Neural crest cell (in vitro differentiated cells): ENCODE measurements at regions not wholly inside any gene's neighbourhood (a gene's known extent, or its start where the extent isn't known, plus 50 kb on each side); places are given as distances from the start of the nearest gene placed in this dataset.

Source experiments
- DNase-seq: peaks from one replicate; pipeline ENCODE4 v3.0.0; 2021; ENCODE audit warnings: low read depth, mixed read lengths, low spot score
- H3K27ac Mint-ChIP-seq: one replicate; pipeline ENCODE4 v1.8.0; 2021; ENCODE audit warnings: mild to moderate bottlenecking, mixed read lengths; ENCODE audit not compliant: unreplicated experiment
- H3K27me3 Mint-ChIP-seq: 2 replicates; pipeline ENCODE4 v1.8.0; 2021; ENCODE audit warnings: low read depth, mild to moderate bottlenecking, mixed read lengths
- H3K36me3 Mint-ChIP-seq: 2 replicates; pipeline ENCODE4 v1.8.0; 2021; ENCODE audit warnings: low read depth, mild to moderate bottlenecking, mixed read lengths
- H3K4me1 Mint-ChIP-seq: 2 replicates; pipeline ENCODE4 v1.8.0; 2021; ENCODE audit warnings: mixed read lengths
- H3K4me3 Mint-ChIP-seq: one replicate; pipeline ENCODE4 v1.8.0; 2021; ENCODE audit warnings: mild to moderate bottlenecking, mixed read lengths
- H3K9me3 Mint-ChIP-seq: 2 replicates; pipeline ENCODE4 v1.8.0; 2021; ENCODE audit warnings: mixed read lengths
- TF ChIP-seq, protein P1 (sequence below): fragments of 200-600 bp; sonication (generic); conservative IDR thresholded peaks from 2 replicates; pipeline ENCODE4 v1.5.0; 2021; ENCODE audit warnings: antibody characterized with exemption, mild to moderate bottlenecking

DNA sequence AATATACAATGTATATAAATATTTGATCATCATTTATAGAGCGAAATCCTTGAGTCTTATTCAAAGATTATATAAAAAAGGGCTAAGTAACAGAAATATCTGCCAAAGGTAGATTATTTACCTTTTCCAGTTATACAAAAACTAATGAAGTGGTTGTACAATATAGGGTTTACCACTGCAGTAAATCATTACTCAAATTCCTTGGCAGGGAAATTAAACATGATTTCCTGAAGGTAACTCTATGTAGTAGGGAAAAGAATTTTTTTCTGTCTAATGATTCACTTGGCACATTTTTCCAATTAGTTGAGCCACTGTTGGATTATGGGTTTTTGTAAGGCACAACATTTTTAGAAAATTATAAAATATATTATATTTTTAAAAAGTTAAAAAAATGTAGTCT lies 129.6 kb downstream of the NR2F2 start:
- no peaks in the 10 kb centered on the region for H3K4me1 Mint-ChIP-seq
- no peak overlapping the region for H3K27ac Mint-ChIP-seq
- no peak overlapping the region for H3K4me3 Mint-ChIP-seq
- no peaks in the 10 kb centered on the region for H3K36me3 Mint-ChIP-seq
- no peaks in the 10 kb centered on the region for H3K27me3 Mint-ChIP-seq
- TF ChIP-seq, protein P1, sequence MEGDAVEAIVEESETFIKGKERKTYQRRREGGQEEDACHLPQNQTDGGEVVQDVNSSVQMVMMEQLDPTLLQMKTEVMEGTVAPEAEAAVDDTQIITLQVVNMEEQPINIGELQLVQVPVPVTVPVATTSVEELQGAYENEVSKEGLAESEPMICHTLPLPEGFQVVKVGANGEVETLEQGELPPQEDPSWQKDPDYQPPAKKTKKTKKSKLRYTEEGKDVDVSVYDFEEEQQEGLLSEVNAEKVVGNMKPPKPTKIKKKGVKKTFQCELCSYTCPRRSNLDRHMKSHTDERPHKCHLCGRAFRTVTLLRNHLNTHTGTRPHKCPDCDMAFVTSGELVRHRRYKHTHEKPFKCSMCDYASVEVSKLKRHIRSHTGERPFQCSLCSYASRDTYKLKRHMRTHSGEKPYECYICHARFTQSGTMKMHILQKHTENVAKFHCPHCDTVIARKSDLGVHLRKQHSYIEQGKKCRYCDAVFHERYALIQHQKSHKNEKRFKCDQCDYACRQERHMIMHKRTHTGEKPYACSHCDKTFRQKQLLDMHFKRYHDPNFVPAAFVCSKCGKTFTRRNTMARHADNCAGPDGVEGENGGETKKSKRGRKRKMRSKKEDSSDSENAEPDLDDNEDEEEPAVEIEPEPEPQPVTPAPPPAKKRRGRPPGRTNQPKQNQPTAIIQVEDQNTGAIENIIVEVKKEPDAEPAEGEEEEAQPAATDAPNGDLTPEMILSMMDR: no peak
- no peak for DNase-seq
- H3K9me3 Mint-ChIP-seq: no peaks in the 10 kb centered on the region

DNA sequence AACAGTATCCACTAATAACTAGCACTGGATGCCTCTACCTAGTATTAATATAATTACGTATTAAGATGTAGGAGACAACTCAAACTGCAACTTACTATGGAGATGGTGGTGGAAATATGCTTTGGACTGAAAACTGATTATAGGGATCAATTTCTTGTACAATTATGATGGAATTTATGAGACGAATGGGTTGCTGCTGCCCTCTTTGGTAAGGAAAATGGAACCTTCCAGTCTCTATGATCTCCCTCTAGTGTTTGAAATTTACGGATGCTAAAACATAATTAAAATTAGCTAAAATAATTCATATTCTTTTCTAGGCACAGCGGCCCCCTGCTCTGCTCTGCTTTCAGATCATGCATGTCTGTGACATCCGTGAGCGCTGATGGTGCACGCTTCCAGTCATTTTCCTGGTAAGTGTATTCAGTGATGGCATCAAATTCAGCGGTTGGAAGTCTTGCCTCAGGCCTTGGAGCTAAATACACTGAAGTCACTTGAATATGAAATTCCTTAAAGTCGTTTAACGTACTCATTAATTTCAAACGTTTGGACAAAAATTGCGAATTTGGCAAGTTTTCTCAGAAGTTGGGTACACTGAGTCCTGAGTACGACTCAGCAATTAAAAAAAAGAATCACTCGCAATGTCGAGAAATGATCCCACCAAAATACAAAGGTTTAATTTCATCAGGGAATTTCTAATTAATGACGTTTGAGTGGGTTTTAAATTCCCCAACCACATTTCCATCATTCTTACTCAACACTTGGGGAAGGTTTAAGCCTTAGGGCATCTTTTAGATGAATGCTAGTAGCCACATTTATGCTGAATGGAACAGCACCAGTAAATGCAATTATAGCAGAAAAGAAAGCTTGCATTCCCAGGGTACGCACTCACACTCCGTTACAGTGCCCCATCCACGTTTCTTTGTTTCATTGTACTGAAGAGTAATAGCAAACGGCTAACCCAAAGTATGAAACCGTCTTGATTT lies 132.6 kb downstream of the NR2F2 start:
- Mint-ChIP-seq H3K36me3 (no peaks in the 10 kb centered on the region), H3K27ac (no peak overlapping the region), H3K9me3 (no peaks in the 10 kb centered on the region), H3K27me3 (no peaks in the 10 kb centered on the region), H3K4me1 (no peaks in the 10 kb centered on the region), H3K4me3 (no peak overlapping the region)
- TF ChIP-seq, protein P1: peak; percentile 21
- DNase-seq: no peak

DNA sequence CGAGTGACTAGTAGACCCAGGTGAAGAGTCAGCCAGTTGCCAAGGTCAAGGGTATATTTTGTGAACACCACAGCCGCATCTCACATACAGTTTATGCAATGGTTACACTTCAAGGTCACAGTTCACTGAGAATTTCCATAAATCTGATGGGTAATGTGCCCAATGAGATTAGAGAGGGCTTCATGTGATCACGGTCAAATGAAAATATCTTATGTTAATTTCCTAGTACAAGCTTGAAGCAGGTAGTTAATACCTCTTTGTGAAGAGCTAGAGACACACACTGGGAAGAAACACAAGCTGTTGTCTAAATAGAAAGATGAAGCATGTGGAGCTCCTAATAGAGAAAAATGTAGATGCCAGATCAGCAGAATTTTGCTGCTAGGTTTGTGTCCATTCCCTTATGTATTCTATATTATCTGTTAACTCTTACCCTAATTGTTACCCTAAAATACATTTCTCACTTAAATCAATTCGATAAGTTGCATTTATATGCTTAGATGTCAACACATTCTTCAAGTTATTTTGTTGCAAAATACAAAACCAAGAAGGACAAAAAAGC lies 136.0 kb downstream of the NR2F2 start:
- Mint-ChIP-seq H3K36me3 (no peaks in the 10 kb centered on the region), H3K9me3 (no peaks in the 10 kb centered on the region), H3K27ac (no peak overlapping the region), H3K4me3 (no peak overlapping the region), H3K4me1 (no peaks in the 10 kb centered on the region), H3K27me3 (no peaks in the 10 kb centered on the region)
- no peak for DNase-seq
- TF ChIP-seq, protein P1: no peak

DNA sequence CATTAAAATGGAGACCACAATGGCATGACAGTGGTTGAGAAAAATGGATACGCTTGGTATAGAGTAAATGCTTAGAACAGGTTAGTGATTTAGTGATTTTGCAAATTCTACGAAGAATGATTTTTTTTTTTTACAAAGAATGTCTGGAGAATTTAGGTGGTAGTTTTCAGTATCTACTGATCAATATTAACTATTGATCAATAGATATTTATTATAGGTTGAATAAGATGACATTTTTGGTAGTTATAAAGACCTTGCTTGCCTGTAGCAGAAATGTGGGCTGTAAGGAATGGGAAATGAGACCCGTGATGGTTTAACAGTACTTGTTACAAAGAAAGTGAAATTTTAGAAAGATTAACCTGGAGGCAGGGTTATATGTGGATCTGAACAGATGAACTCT lies 137.5 kb downstream of the NR2F2 start:
- no peak overlapping the region for H3K4me3 Mint-ChIP-seq
- TF ChIP-seq, protein P1: no peak
- DNase-seq: no peak
- no peaks in the 10 kb centered on the region for H3K9me3 Mint-ChIP-seq
- no peak overlapping the region for H3K27ac Mint-ChIP-seq
- H3K36me3 Mint-ChIP-seq: no peaks in the 10 kb centered on the region
- H3K27me3 Mint-ChIP-seq: no peaks in the 10 kb centered on the region
- no peaks in the 10 kb centered on the region for H3K4me1 Mint-ChIP-seq

- no peaks in the 10 kb centered on the region for H3K9me3 Mint-ChIP-seq
- no peaks in the 10 kb centered on the region for H3K27me3 Mint-ChIP-seq
- TF ChIP-seq, protein P1: no peak
- no peaks in the 10 kb centered on the region for H3K4me1 Mint-ChIP-seq
- DNase-seq: no peak
- no peaks in the 10 kb centered on the region for H3K36me3 Mint-ChIP-seq
- no peak overlapping the region for H3K27ac Mint-ChIP-seq
- no peak overlapping the region for H3K4me3 Mint-ChIP-seq
Observed at GRCh38 chr15:96470681-96471310, 140.3 kb downstream of the NR2F2 start.
